Neural progenitor cell (in vitro differentiated cells): ENCODE measurements at regions not wholly inside any gene's neighbourhood (a gene's known extent, or its start where the extent isn't known, plus 50 kb on each side); places are given as distances from the start of the nearest gene placed in this dataset.
A peak's percentile ranks its signal among the peaks of the same experiment; 100 is the strongest.
"Not testable (repeated sequence)": the region's sequence is repeated elsewhere in the genome, so short reads cannot be mapped to it uniquely, and the experiment has no call there.

Experiments used
- DNase-seq: peaks from one replicate; pipeline ENCODE4 v3.0.0-alpha.2; 2016; ENCODE audit warnings: low spot score
- H2AFZ ChIP-seq: fragments of 200-600 bp; sonication (generic); replicated peaks from 2 replicates; pipeline ENCODE4 v1.6.1; 2016; ENCODE audit warnings: antibody characterized with exemption
- H3F3A ChIP-seq: fragments of 200-600 bp; sonication (generic); 2 replicates; pipeline ENCODE4 v1.6.1; 2016; ENCODE audit warnings: antibody characterized with exemption, low read depth
- H3K27ac ChIP-seq: fragments of 200-600 bp; sonication (generic); 2 replicates; pipeline ENCODE4 v1.5.1; 2016; ENCODE audit warnings: mild to moderate bottlenecking
- H3K27me3 ChIP-seq: fragments of 200-600 bp; sonication (generic); 2 replicates; pipeline ENCODE4 v1.6.1; 2016; ENCODE audit warnings: mild to moderate bottlenecking, moderate library complexity
- H3K36me3 ChIP-seq: fragments of 200-600 bp; sonication (generic); 2 replicates; pipeline ENCODE4 v1.5.1; 2016
- H3K4me1 ChIP-seq: fragments of 200-600 bp; sonication (generic); 2 replicates; pipeline ENCODE4 v1.6.1; 2016; ENCODE audit warnings: mixed run types
- H3K4me2 ChIP-seq: fragments of 200-600 bp; sonication (generic); 2 replicates; pipeline ENCODE4 v1.6.1; 2016
- H3K4me3 ChIP-seq: fragments of 200-600 bp; sonication (generic); 2 replicates; pipeline ENCODE4 v1.5.1; 2016
- H3K79me2 ChIP-seq: fragments of 200-600 bp; sonication (generic); 2 replicates; pipeline ENCODE4 v1.6.1; 2016; ENCODE audit warnings: low read depth
- H3K9ac ChIP-seq: fragments of 200-600 bp; sonication (generic); 2 replicates; pipeline ENCODE4 v1.6.1; 2016
- H3K9me3 ChIP-seq: fragments of 200-600 bp; sonication (generic); 2 replicates; pipeline ENCODE4 v1.5.1; 2016; ENCODE audit warnings: low read depth
- H4K20me1 ChIP-seq: fragments of 200-600 bp; sonication (generic); 2 replicates; pipeline ENCODE4 v1.6.1; 2016; ENCODE audit warnings: low read depth
- H3K27ac Mint-ChIP-seq: 3 replicates; pipeline ENCODE4 v1.8.0; 2021; ENCODE audit warnings: mixed read lengths
- H3K27me3 Mint-ChIP-seq: 2 replicates; pipeline ENCODE4 v1.8.0; 2022; ENCODE audit warnings: low read depth, mild to moderate bottlenecking, inconsistent platforms, moderate library complexity, mixed read lengths; ENCODE audit not compliant: insufficient read depth
- H3K36me3 Mint-ChIP-seq: 3 replicates; pipeline ENCODE4 v1.8.0; 2021; ENCODE audit warnings: mixed read lengths
- H3K4me1 Mint-ChIP-seq: 3 replicates; pipeline ENCODE4 v1.8.0; 2021; ENCODE audit warnings: mixed read lengths
- H3K4me3 Mint-ChIP-seq: 3 replicates; pipeline ENCODE4 v1.8.0; 2021; ENCODE audit warnings: mild to moderate bottlenecking, moderate library complexity, mixed read lengths
- H3K9me3 Mint-ChIP-seq: 3 replicates; pipeline ENCODE4 v1.8.0; 2020; ENCODE audit warnings: mixed read lengths
- CTCF ChIP-seq: fragments of 200-600 bp; sonication (generic); IDR thresholded peaks from 2 replicates; pipeline ENCODE4 v1.5.1; 2017; ENCODE audit warnings: antibody characterized with exemption, mild to moderate bottlenecking
- EZH2 ChIP-seq: fragments of 200-600 bp; sonication (generic); IDR thresholded peaks from 2 replicates; pipeline ENCODE4 v1.6.1; 2017; ENCODE audit warnings: antibody characterized with exemption, mild to moderate bottlenecking, moderate library complexity
- EZH2phosphoT487 ChIP-seq: fragments of 200-600 bp; sonication (generic); IDR thresholded peaks from 2 replicates; pipeline ENCODE4 v1.6.1; 2017; ENCODE audit warnings: antibody characterized with exemption

GRCh38 chr18:59072727-59073421 lies 66.8 kb upstream of the SEC11C start:
- TF ChIP-seq CTCF, result no peak
- TF ChIP-seq EZH2, result no peak
- TF ChIP-seq EZH2phosphoT487, result no peak
- Histone ChIP-seq H3K4me2 (no peak overlapping the region), H3K4me1 (no peaks in the 10 kb centered on the region), H3K27ac (no peak overlapping the region), H2AFZ (peak overlapping the region; percentile 10), H3K4me3 (no peak overlapping the region), H3K9ac (no peak overlapping the region), H3K79me2 (no peaks in the 10 kb centered on the region), H3K36me3 (no peaks in the 10 kb centered on the region), H3F3A (no peaks in the 10 kb centered on the region), H4K20me1 (no peaks in the 10 kb centered on the region), H3K9me3 (no peaks in the 10 kb centered on the region), H3K27me3 (no peaks in the 10 kb centered on the region)
- H3K4me3 Mint-ChIP-seq, result no peak overlapping the region
- H3K27ac Mint-ChIP-seq, result no peak overlapping the region
- H3K27me3 Mint-ChIP-seq, result no peaks in the 10 kb centered on the region
- no peaks in the 10 kb centered on the region for H3K4me1 Mint-ChIP-seq
- no peaks in the 10 kb centered on the region for H3K36me3 Mint-ChIP-seq
- DNase-seq, result no peak
- H3K9me3 Mint-ChIP-seq, result no peaks in the 10 kb centered on the region

GRCh38 chr18:59075923-59076322 lies 63.8 kb upstream of the SEC11C start:
- TF ChIP-seq EZH2phosphoT487 (no peak), CTCF (no peak), EZH2 (no peak)
- Histone ChIP-seq H3K27me3 (no peaks in the 10 kb centered on the region), H2AFZ (no peak overlapping the region), H4K20me1 (no peaks in the 10 kb centered on the region), H3K9me3 (no peaks in the 10 kb centered on the region), H3K79me2 (no peaks in the 10 kb centered on the region), H3K4me1 (peaks cover 5% of the 10 kb centered on the region), H3K9ac (no peak overlapping the region), H3K4me2 (no peak overlapping the region), H3F3A (no peaks in the 10 kb centered on the region), H3K36me3 (no peaks in the 10 kb centered on the region), H3K4me3 (no peak overlapping the region), H3K27ac (no peak overlapping the region)
- Mint-ChIP-seq H3K36me3 (no peaks in the 10 kb centered on the region), H3K4me1 (no peaks in the 10 kb centered on the region), H3K27me3 (no peaks in the 10 kb centered on the region), H3K27ac (no peak overlapping the region), H3K4me3 (no peak overlapping the region), H3K9me3 (no peaks in the 10 kb centered on the region)
- no peak for DNase-seq

GRCh38 chr18:59079264-59079663 lies 60.4 kb upstream of the SEC11C start:
- DNase-seq, result no peak
- Histone ChIP-seq H3K9me3 (no peaks in the 10 kb centered on the region), H3K4me2 (no peak overlapping the region), H3K4me1 (peaks cover 5% of the 10 kb centered on the region), H4K20me1 (no peaks in the 10 kb centered on the region), H3K4me3 (no peak overlapping the region), H3F3A (peaks cover 4% of the 10 kb centered on the region), H2AFZ (no peak overlapping the region), H3K36me3 (no peaks in the 10 kb centered on the region), H3K27me3 (peaks cover 12% of the 10 kb centered on the region), H3K79me2 (no peaks in the 10 kb centered on the region), H3K9ac (no peak overlapping the region), H3K27ac (no peak overlapping the region)
- Mint-ChIP-seq H3K9me3 (no peaks in the 10 kb centered on the region), H3K4me3 (no peak overlapping the region), H3K27me3 (peaks cover 4% of the 10 kb centered on the region), H3K4me1 (peaks cover 3% of the 10 kb centered on the region), H3K27ac (no peak overlapping the region), H3K36me3 (no peaks in the 10 kb centered on the region)
- TF ChIP-seq EZH2, result no peak
- no peak for TF ChIP-seq CTCF
- no peak for TF ChIP-seq EZH2phosphoT487

- DNase-seq, H3K4me2 ChIP-seq, H3K36me3 ChIP-seq, H3F3A ChIP-seq, H3K27ac Mint-ChIP-seq, H3K9ac ChIP-seq, H3K4me1 ChIP-seq, H3K4me1 Mint-ChIP-seq, H3K9me3 Mint-ChIP-seq, H3K79me2 ChIP-seq, H3K27me3 Mint-ChIP-seq, H3K4me3 ChIP-seq, H3K36me3 Mint-ChIP-seq, H2AFZ ChIP-seq, H3K9me3 ChIP-seq, H3K4me3 Mint-ChIP-seq, H4K20me1 ChIP-seq, H3K27ac ChIP-seq: not testable (repeated sequence)
- H3K27me3 ChIP-seq, result peaks cover 12% of the 10 kb centered on the region
Measured at GRCh38 chr18:59079687-59080501, 59.8 kb upstream of the SEC11C start.
